DMS153 (cell line): ENCODE measurements at regions not wholly inside any gene's neighbourhood (a gene's known extent, or its start where the extent isn't known, plus 50 kb on each side); places are given as distances from the start of the nearest gene placed in this dataset.

Source experiments
- DNase-seq: peaks from one replicate; lab custom pipeline; 2025; lab: John Stamatoyannopoulos, UW

GRCh38 chr5:82356808-82357671, 78.9 kb upstream of the RPS23 start:
- DNase-seq = no peak

DNA sequence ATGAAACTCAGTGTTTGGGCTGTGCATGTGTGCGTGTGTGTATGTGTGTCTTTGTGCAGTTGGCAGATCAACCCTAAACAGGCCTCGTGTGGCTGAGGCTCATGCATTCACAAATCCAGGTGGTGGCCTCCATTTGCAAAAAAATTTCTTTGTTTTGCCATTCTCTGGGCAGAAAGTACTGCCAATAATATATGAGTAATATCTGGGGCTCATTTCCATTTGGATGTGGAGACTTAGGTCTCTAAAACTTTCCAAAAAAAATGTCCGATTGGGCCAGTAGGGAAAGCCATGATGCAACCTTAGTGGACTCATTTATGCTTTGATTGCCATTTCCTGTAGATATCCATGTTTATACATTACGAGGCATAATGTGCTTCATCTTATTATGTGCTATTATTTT, 77.9 kb upstream of the RPS23 start:
- DNase-seq = no peak

GRCh38 chr5:82355496-82355895, 77.3 kb upstream of the RPS23 start:
- DNase-seq = no peak

GRCh38 chr5:82355053-82355452, 76.9 kb upstream of the RPS23 start:
- no peak for DNase-seq

GRCh38 chr5:82354543-82354942, 76.4 kb upstream of the RPS23 start:
- DNase-seq = no peak

DNA sequence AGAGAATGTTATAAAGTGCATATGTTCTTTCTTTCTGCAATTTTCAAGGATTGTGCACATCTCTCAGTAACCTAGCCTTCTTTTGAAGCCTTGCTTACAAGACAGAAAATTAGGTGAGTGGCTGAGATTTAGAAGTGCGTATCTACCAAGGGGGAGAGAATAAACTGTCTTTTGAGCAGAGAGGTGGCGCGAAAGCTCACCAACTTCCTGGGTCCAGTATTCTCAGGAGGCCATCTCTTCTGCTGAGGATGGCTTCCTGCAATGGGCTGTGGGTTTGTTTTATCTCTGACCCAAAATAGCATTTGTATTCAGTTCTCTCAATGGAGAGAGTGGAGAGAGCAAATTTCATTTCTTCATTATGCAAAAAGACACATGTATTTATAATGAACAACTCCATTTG, 75.4 kb upstream of the RPS23 start:
- no peak for DNase-seq

DNA sequence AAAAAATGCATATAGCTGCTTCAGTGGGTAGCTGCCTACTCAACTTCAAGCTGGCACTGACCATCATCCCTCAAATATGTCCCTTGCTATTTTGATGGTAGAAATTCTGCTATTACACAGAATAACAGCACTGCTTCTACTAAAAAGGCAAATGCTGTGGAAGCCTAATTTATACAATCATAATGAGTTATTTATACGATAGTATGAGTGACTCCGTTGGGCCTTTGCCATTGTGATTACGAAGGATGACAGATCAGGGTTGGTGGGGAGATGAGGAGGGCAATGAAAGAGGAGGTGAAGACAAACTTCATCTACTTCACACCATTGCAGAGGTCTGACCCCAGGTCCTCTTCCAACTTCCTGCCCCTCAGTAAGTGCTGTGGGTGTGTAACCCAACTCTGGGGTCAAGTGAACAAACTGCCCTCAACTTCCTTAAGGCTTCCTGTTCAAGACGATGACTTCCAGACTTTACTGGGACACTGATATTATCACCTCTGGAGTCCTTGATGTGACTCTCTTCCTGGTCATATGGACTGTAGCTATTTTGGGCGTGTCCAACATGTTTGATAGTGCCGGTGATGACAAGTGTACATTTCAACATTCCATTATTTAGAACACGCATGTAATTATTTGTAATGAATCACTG, 74.1 kb upstream of the RPS23 start:
- DNase-seq = no peak

GRCh38 chr5:82351754-82352145, 73.6 kb upstream of the RPS23 start:
- peak; percentile 36 for DNase-seq

- no peak for DNase-seq
These were observed 73.1 kb upstream of the RPS23 start for GRCh38 chr5:82351297-82351696.

- DNase-seq = no peak
These were observed 71.5 kb upstream of the RPS23 start for GRCh38 chr5:82349652-82350051.

DNA sequence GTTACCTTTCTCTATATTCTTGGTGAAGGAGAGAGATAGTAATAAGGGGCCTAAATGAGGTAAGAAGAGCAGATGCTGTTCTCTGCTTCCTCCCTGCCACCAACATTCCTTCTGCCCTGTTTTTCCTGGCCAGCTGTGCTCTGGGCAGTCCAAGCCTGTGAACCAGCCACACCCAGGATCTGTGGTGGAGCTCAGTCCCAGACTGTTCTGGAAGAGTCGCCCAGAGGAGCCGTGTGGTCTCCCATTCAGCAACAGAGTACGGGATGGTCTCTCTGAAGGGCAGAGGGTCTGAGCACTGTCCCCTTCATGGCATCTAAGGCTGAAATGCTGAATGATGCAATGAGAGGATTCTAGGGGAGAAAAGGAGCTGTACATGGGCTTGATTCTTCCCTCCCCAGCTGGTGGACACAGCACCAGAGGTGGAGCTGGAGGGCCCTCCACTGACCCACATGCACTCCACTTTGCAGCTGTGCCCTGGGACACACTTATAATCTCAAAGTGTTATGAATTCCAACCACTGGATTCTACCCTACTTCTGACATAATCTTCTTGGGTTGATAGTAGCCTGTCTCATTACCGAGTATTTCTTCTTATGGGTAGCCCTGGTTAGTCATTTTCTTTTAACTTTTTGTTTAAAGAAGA, 70.8 kb upstream of the RPS23 start:
- DNase-seq = no peak

GRCh38 chr5:82347201-82347865, 69.2 kb upstream of the RPS23 start:
- no peak for DNase-seq

DNA sequence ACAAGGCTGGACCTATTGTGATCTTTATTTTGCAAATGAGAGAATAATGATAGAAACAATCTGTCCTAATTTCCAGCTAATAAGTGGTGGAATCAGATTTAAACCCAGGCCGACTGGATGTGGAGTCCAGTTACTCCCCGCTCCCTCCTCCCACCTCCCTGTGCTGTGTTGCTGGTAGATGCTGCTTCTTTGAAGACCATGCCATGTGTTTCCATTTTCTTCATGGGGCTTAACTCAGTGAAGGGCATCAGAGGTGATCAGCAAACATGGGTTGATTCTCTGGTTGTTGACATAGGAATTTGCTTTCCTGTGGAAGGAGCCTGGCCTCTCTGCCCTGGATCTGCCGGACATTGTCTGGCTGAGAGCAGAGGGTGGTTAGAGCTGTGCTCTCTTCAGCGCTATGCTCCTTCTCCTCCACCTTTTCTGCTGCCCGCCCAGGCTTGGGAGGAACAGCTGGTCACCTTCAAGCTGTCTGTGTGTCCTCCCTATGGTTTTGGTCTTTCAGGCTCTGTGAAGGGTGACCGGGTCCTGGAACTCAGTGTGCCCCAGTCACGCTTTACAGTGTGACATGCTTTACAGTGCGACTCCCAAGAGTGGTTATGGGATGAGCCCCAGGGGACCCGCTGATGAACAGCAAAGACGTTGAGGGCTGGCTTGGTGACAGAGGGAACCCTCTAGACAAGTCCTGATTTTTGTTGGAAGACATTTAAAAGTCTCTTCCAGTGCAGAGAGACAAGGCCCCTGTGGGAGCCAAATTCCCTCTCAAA, 68.4 kb upstream of the RPS23 start:
- no peak for DNase-seq

GRCh38 chr5:82345108-82345507, 67.0 kb upstream of the RPS23 start:
- DNase-seq = no peak

- DNase-seq = no peak
These were observed 63.2 kb upstream of the RPS23 start for GRCh38 chr5:82341325-82341724.

DNA sequence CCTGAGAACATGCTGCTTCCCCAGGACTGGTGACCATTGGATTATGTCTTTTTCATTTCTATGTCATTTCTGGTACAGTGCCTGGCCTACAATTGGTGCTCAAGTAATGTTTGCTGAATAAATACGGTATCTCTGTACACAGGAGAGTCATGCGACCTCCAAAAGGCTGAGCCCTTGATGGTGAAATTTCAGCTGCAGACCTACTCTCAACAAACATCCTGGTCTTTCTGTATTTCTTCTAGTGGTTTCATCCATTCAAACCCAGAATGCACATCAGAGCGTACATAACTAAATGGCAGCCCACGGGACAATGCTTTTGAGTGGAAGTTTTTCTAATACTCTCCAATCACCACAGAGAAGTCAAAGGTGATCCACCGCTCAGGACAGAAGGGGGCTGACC, 62.6 kb upstream of the RPS23 start:
- DNase-seq = no peak

GRCh38 chr5:82339792-82340191, 61.6 kb upstream of the RPS23 start:
- no peak for DNase-seq

- DNase-seq = no peak
These were observed 60.7 kb upstream of the RPS23 start for GRCh38 chr5:82338771-82339373.

DNA sequence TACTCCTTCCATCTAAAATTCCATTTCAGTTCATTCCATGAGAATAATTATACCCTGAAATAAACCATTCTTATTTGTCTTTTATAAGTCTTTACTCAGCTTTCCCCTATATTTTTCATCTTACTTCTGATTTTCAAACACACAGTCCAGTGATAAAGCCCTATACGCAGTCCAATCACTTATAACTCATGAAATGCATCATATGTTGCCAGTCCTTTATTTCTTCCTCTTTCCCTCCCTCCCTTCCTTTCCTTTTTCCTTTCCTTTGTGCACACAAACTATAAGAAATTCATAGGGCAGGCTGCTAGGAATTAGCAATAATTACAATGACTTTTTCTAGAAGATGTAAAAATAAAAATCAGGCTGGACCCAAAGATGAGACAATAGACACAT, 58.8 kb upstream of the RPS23 start:
- no peak for DNase-seq

DNA sequence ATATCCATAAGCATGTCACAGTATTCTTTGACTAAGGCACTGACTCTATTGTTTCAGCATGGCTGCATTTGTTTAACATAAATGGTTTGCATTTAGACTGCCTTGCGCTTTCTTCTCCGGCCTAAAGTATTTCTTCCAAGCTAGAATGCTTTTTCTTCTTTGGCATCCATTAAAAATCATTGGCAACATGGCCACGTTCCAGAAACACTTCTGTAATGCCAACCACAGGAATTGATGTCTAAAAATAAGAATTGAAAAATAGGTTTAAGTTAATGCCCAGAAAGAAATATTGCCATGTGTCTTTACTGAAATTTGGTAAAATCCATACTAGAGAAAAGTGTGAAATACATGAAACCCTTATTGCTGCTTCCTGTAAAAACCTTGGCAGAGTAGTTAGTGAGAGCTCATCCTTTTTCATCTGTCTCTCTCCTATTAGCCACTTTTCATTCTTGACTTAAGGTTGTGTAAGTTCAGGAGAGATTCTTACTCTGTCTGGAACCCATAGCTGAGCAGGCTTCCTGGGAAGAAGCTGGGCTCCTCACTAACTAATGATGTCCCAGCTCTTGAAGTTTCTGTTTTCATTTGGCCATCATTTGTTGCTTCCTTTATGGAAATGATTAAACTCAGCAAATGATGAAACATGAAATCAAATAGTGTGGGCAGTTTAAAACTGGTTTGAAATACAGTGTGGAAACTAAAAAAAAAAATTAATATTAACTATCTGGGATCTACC, 58.2 kb upstream of the RPS23 start:
- no peak for DNase-seq

DNA sequence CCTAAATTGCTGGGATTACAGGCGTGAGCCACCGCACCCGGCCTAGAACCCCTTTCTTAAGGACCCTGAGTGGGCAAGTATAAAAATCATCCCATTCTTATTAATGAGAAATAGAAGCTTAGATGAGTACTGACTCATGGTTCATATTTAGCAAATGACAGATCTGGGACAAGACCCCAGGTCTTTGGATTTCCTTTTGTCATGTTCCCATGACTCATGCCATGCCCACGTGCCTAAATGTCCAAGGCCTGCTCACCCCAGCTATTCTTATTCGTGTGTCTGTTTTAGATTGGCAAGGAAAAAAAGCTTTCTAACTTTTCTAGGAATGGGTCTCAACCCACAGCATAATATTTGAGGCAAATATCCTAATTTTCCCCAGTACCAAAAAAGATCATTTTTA, 57.7 kb upstream of the RPS23 start:
- no peak for DNase-seq
